Cardiac fibroblast (primary cell): ENCODE measurements at regions not wholly inside any gene's neighbourhood (a gene's known extent, or its start where the extent isn't known, plus 50 kb on each side); places are given as distances from the start of the nearest gene placed in this dataset.
"Not testable (repeated sequence)": the region's sequence is repeated elsewhere in the genome, so short reads cannot be mapped to it uniquely, and the experiment has no call there.

ENCODE experiments used
- DNase-seq, 2 donors: peaks; one replicate each; pipeline versions ENCODE4 v3.0.0 to v3.0.0-alpha.2; 2010; ENCODE audit warnings: low read depth in 2 of 2
- H3K4me3 ChIP-seq, 2 donors: replicated peaks in 1 of 2; 1 replicate in 1 of 2; 2 replicates in 1 of 2; pipeline ENCODE4 v1.5.1; 2011; ENCODE audit warnings: low read depth in 2 of 2, low read length in 2 of 2, mild to moderate bottlenecking in 2 of 2, moderate library complexity in 1 of 2
- CTCF ChIP-seq: IDR thresholded peaks from one replicate; pipeline ENCODE4 v1.5.1; 2011; ENCODE audit warnings: low read depth, mild to moderate bottlenecking, low read length, inconsistent platforms

DNA sequence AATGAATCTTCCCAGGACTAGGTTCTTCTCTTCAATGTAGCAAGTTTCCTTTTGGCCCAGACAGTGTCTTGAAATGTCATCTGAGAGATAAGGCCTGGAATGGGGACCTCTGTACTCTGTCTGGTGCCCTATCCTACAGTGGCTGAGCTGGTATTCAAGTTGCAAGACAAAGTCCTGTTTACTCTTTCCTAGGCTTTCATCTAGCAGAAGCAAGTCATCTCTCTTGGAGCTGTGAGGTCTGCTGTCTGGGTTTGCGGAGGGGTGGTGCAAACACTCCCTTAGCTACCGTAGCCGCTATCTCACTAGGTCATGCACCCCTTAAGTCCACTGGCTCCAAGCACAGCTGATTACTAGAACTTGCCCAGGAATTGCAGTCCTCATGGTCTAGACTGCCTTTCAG lies 149.7 kb upstream of the SLC16A7 start:
- no peak overlapping the region for H3K4me3 ChIP-seq

GRCh38 chr12:59444932-59445331 lies 150.9 kb upstream of the SLC16A7 start:
- DNase-seq, result peak; percentile 33 to 58
- no peak overlapping the region for H3K4me3 ChIP-seq
- peak; percentile 25 for TF ChIP-seq CTCF

More for the DNA sequence above, 149.7 kb upstream of the SLC16A7 start:
- DNase-seq, result no peak
- no peak for TF ChIP-seq CTCF

GRCh38 chr12:59432057-59432456 lies 163.8 kb upstream of the SLC16A7 start:
- H3K4me3 ChIP-seq, result no peak overlapping the region
- TF ChIP-seq CTCF, result no peak
- no peak for DNase-seq

GRCh38 chr12:59431266-59431665 lies 164.6 kb upstream of the SLC16A7 start:
- DNase-seq, result peak; percentile 19 to 32
- H3K4me3 ChIP-seq, result no peak overlapping the region
- no peak for TF ChIP-seq CTCF

DNA sequence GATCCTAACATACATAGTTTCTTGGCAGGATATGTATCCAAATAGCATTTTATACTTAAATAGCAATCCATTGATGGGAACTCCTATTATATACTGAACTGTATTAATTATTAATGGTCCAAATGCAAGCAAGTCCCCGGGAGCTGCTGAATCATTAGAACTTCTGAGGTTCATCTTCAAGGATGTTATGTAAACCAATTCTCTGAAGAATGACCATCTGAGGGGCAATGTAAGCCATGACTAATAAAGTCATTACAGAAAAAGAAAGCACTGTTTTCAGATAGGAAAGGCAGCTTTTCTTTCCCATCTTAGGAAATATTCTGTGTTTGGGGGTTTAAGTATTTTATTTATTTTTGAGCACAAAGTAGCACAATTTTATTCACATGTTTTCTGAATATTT lies 166.1 kb upstream of the SLC16A7 start:
- TF ChIP-seq CTCF, result no peak
- H3K4me3 ChIP-seq, result no peak overlapping the region
- DNase-seq, result peak in 1 of 2 donors; percentile 31

- H3K4me3 ChIP-seq, result no peak overlapping the region
- no peak for TF ChIP-seq CTCF
- no peak for DNase-seq
These were observed 170.0 kb upstream of the SLC16A7 start for GRCh38 chr12:59425798-59426197.

DNA sequence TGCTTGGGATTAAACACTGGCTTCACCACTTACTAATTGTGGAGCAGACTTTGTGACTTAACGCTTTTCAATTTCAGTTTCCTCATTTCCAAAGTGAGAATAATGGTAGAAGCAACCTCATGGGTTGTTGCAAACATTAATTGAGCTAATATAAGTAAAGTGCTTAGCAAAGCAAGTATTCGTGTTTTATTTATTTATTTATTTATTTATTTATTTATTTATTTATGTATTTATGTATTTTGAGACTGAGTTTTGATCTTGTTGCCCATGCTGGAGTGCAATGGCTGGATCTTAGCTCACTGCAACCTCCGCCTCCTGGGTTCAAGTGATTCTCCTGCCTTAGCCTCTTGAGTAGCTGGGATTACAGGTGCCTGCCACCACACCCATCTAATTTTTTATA lies 171.2 kb upstream of the SLC16A7 start:
- H3K4me3 ChIP-seq, DNase-seq: not testable (repeated sequence)
